ENCODE measurements at regions not wholly inside any gene's neighbourhood (a gene's known extent, or its start where the extent isn't known, plus 50 kb on each side); places are given as distances from the start of the nearest gene placed in this dataset.

- DNase-seq, result no peak
Measured at GRCh38 chr7:25966469-25966868, 185.5 kb upstream of the NFE2L3 start.

- no peak for DNase-seq
Measured at GRCh38 chr7:25967278-25968204, 184.5 kb upstream of the NFE2L3 start.

GRCh38 chr7:25968205-25968993 lies 183.6 kb upstream of the NFE2L3 start:
- no peak for DNase-seq

DNA sequence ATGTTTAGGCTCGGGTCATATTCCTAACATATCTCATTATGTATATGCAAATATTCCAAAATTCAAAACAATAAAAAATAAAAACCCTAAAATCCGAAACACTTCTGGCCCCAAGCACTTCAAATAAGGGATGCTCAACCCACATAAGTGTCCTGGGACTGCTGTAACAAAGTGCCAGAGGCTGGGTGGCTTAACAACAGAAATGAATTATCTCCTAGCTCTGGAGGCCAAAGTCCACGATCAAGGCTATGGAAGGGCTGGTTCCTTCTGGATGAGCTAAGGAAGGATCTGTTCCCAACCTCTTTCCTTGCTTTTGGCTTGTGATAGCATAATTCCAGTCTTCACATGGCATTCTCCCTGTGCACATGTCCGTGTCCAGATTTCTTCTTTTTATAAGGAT lies 181.6 kb upstream of the NFE2L3 start:
- DNase-seq, result no peak

GRCh38 chr7:25970911-25971310 lies 181.1 kb upstream of the NFE2L3 start:
- DNase-seq, result no peak

DNA sequence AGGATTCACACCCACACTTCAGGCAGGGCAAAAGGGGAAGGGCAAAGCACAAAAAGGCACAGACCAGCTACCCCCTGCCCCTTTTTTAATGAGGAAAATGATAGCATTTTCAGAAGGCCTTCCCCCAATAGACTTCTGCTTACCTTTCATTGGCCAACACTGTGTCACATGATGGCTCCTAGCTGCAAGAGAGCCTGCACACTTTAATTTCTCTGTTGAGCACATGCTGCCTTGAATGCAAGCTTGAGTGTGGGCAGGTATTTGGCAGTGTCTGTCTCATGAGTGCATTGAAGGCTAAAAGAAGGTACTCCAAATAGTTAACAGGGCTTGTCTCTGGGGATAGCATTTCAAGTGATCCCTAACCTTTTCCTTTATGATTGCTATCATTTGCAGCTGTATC lies 175.4 kb upstream of the NFE2L3 start:
- no peak for DNase-seq

GRCh38 chr7:25978466-25978865 lies 173.5 kb upstream of the NFE2L3 start:
- no peak for DNase-seq

DNA sequence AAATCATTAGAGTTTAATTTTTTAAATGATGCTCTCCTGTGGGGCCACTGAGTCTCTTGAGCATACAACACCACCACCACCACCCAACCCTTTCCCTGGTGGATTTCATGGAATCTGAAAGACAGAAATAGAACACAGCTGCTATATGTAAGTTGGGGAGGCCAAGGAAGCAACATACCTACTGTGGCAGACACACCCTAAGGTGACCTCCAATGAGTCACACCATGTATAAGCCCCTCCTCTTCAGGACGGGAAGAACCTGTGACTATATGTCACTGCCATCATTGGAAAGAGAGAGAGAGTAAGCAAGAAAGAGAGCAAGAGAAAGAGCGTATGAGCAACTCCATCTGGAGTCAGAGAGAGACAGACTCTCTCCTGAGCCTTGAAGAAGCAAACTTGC lies 172.4 kb upstream of the NFE2L3 start:
- no peak for DNase-seq

DNA sequence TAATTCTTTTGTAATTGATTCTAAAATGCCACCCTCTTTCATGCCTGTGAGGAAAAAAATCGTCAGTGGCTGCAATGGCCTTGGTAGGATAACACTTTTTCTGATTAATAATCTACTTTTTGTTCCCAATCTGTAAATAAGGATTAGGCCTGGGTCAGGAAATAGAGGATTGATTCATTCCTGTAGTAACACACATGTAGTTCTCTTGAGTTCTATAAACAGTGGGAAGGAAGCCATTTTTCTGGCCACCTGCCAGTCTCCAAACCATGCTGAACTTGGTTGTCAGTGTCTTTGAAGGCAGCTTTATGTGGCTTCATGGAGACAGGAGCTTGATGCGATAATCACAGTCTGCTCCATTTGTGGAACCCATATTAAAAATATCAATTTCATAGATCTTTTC lies 169.3 kb upstream of the NFE2L3 start:
- DNase-seq, result no peak

- DNase-seq, result no peak
Measured at GRCh38 chr7:25985196-25985595, 166.8 kb upstream of the NFE2L3 start.

DNA sequence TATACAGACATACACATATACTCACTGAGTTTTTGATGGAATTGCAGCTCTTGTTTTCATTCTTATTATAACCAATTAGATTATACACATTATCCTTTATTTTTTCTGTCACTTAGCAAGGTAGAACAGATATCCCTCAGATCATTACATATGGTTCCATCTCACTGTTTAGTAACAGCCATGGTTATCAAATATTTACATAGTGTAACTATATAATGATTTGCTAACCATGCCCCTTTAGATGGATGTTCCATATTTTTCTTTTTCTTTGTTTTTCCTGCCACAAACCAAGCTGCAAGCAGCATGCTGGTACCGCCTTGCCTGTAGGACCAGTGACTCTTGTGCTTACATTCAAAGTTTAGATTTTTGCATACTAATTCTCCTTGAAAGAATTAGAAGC lies 163.4 kb upstream of the NFE2L3 start:
- no peak for DNase-seq

DNA sequence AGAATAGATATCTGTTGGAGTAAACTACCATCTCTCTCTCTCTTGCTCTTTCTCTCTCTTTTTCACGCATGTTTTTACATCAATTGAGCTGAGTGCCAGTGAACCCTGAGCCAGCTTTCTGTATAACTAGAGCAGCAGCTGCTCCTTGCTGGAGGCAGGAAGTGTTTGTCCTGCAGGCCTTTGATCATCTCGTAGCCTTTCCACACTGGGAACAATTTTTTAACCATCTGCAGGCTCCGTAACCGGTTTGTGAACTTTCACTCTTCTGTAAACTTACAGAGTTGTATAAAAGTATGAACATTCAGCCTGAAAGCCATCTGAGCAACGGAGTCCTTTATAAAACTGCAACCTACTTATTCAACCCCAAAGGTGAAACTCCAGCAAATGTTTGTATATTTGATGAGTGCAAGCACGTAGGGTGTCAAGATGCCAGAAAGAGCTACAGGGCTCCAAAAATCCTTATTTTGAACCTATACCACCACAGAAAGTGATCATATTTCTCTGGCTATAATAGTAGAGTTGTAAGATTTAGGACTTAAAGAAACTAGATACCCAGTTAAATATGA lies 162.8 kb upstream of the NFE2L3 start:
- no peak for DNase-seq

DNA sequence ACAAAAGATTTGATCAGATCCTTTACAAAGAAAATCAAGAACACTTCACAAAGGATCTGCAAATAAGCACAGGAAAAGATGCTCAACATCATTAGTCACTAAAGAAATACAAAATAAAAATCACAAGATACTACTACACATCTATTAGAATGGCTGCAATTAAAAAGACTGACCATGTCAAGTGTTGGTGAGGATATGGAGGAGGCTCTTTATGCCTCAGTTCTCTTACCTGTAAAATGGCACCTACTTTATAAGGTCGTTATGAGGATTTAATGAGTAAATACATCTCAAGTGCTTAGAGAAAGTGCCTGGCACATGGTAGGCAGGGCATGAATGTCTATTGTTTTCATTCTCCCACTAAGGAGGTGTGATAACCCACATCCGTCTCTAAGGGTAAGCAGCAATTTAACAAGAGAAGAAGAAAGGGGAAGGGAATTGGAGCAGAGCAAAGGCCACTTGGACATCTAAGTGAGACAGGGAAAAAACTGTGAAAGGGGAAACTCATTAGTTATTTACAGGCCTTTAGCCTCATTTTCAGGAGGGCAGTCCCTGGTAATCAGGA lies 157.5 kb upstream of the NFE2L3 start:
- DNase-seq, result no peak

GRCh38 chr7:25995216-25995615 lies 156.8 kb upstream of the NFE2L3 start:
- no peak for DNase-seq

DNA sequence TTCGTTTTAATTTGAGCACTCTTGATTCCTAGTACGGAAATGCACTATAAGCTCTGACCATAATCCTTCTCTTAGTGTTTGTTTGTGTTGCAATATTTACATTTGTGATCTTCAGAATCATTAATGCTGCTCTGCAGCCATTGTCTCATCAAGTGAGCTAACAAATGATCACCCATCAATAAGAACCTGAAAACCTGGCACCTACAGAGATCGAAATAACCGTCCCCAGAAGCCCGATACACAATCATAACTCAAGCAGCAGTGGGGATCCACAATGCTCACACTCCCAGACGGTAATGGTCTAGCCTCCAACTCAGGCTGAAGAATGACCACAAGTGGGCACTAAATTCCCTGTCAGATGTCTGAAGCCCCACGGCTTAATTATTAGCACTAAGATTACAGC lies 156.0 kb upstream of the NFE2L3 start:
- no peak for DNase-seq

GRCh38 chr7:25998499-25998898 lies 153.5 kb upstream of the NFE2L3 start:
- DNase-seq, result no peak

GRCh38 chr7:26000841-26001240 lies 151.2 kb upstream of the NFE2L3 start:
- DNase-seq, result no peak

GRCh38 chr7:26001662-26002244 lies 150.2 kb upstream of the NFE2L3 start:
- no peak for DNase-seq

GRCh38 chr7:26005683-26006410 lies 146.2 kb upstream of the NFE2L3 start:
- no peak for DNase-seq

DNA sequence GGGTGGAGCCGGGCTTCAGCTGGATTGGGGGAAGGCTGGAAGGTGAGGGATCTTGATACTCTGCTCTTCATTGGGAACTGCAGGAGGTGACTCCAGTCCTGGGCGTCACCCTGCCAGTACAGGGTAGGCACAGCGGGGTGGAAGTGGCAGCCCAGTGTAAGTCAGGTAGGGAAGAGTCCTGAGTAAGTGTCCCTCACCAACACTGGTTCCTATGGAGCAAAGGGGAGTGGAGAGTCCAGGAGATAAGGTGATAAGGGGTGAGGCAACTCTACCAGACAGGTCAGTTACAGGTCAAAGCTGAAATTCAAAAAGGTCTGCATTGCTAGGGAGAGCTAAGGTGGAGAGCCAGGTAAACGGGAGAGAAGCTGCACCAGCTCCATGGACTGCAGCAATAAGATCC lies 145.6 kb upstream of the NFE2L3 start:
- no peak for DNase-seq

DNA sequence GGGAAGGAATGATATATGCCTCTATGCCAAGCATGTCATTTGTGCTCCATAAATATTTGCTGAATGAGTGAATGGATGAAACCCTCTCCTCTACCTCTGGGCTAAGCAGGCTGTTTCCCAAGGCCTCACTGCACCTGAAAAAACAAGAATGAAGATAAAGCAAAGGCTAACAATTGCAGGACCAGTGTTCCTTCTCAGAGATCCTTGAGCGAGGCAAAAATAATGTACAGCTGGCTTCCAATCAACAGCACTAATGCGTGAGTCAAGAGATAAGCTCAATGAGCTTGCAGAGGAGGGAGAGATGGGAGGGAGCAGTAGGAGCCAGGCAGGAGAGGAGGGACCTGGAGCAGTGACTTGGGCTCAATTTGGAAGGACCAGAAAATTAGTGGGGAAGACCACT lies 144.5 kb upstream of the NFE2L3 start:
- no peak for DNase-seq

GRCh38 chr7:26008428-26008827 lies 143.6 kb upstream of the NFE2L3 start:
- DNase-seq, result no peak

All from effector CD4-positive, alpha-beta T cell (primary cell).